PFSK-1 (cell line): ENCODE measurements at regions not wholly inside any gene's neighbourhood (a gene's known extent, or its start where the extent isn't known, plus 50 kb on each side); places are given as distances from the start of the nearest gene placed in this dataset.

ENCODE experiments used
- FOXP2 ChIP-seq: optimal IDR thresholded peaks from 2 replicates; pipeline ENCODE3; 2011; ENCODE audit warnings: borderline replicate concordance, control low read depth, inconsistent platforms; ENCODE audit not compliant: insufficient read depth; ENCODE audit errors: extremely low read length, extremely low read depth
- POLR2AphosphoS5 ChIP-seq: IDR thresholded peaks from 2 replicates; pipeline ENCODE4 v1.6.1; 2012; ENCODE audit warnings: low read depth, mild to moderate bottlenecking, control low read depth, low read length, moderate library complexity
- REST ChIP-seq, 2 experiments: IDR thresholded peaks; 2 replicates each; pipeline versions ENCODE4 v1.6.1 to v1.8.0; 2011 to 2012; ENCODE audit warnings: low read depth in 2 of 2, low read length in 2 of 2, control low read depth in 1 of 2, inconsistent platforms in 1 of 2, mild to moderate bottlenecking in 1 of 2, moderate library complexity in 1 of 2; ENCODE audit not compliant: insufficient read depth in 1 of 2
- SIN3A ChIP-seq: IDR thresholded peaks from 2 replicates; pipeline ENCODE4 v1.6.1; 2012; ENCODE audit warnings: mild to moderate bottlenecking, low read length, moderate library complexity, borderline replicate concordance; ENCODE audit not compliant: insufficient read depth
- TAF1 ChIP-seq: IDR thresholded peaks from 2 replicates; pipeline ENCODE4 v1.6.1; 2012; ENCODE audit warnings: low read length, control low read depth, borderline replicate concordance; ENCODE audit not compliant: insufficient read depth

GRCh38 chr2:234593636-234594035, 96.8 kb upstream of the ARL4C start:
- no peak for TF ChIP-seq POLR2AphosphoS5
- TF ChIP-seq TAF1, result no peak
- TF ChIP-seq FOXP2, result no peak
- TF ChIP-seq REST (IDR thresholded peaks at IDR 0.05; ENCODE audit: insufficient read depth in 1 of 2, low read depth in 2 of 2, low read length in 2 of 2), result no peak
- no peak for TF ChIP-seq SIN3A

GRCh38 chr2:234592541-234592940, 95.7 kb upstream of the ARL4C start:
- no peak for TF ChIP-seq FOXP2
- TF ChIP-seq POLR2AphosphoS5, result no peak
- no peak for TF ChIP-seq TAF1
- no peak for TF ChIP-seq REST (IDR thresholded peaks at IDR 0.05; ENCODE audit: insufficient read depth in 1 of 2, low read depth in 2 of 2, low read length in 2 of 2)
- no peak for TF ChIP-seq SIN3A

GRCh38 chr2:234590076-234590475, 93.2 kb upstream of the ARL4C start:
- TF ChIP-seq TAF1 (no peak), SIN3A (no peak), POLR2AphosphoS5 (no peak), FOXP2 (no peak), REST (IDR thresholded peaks at IDR 0.05; ENCODE audit: insufficient read depth in 1 of 2, low read depth in 2 of 2, low read length in 2 of 2) (no peak)

GRCh38 chr2:234588054-234588430, 91.2 kb upstream of the ARL4C start:
- TF ChIP-seq POLR2AphosphoS5 (no peak), REST (IDR thresholded peaks at IDR 0.05; ENCODE audit: insufficient read depth in 1 of 2, low read depth in 2 of 2, low read length in 2 of 2) (no peak), SIN3A (no peak)

DNA sequence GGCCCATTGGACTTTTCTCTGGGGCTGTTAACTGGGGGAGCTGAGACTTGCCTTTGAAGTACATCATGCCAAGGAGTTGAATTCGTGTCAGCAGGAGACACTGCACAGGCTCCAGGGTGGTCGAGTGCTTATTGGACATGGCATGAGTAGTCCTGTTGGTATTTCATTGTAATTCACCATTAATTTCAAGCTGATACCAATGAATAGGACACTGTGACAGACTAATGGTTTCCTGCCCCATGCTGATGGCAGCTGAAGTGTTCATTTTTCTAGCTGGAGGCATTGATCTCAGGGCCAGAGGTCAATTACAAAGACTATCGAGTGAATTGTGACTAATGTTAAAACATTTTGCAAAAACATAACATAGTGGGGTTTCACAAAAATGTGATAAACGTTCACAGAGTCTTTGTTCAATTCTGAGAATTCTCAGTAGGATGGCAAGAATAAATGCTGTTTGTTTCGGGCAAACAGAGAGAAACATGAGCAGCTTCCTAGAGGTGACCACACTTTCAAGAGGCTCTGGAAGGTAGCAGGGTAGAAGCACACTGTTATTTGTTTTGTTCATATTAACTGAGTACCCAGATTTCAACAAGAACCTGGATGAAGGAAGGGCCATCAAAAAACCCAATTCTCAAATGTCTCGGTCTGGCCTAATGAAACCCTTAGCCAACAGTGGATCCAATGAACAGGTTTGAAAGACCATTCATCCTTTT, 90.6 kb upstream of the ARL4C start:
- TF ChIP-seq SIN3A (no peak), POLR2AphosphoS5 (no peak), TAF1 (no peak), REST (IDR thresholded peaks at IDR 0.05; ENCODE audit: insufficient read depth in 1 of 2, low read depth in 2 of 2, low read length in 2 of 2) (no peak), FOXP2 (no peak)
